CD14-positive monocyte (primary cell): ENCODE measurements at regions not wholly inside any gene's neighbourhood (a gene's known extent, or its start where the extent isn't known, plus 50 kb on each side); places are given as distances from the start of the nearest gene placed in this dataset.

Experiments
- DNase-seq, 3 donors: peaks; one replicate each; pipeline ENCODE4 v3.0.0-alpha.2; 2011 to 2022
- H2AFZ ChIP-seq: 2 replicates; pipeline ENCODE4 v1.6.0; 2012; ENCODE audit warnings: mild to moderate bottlenecking, low read depth, low read length, inconsistent platforms; ENCODE audit not compliant: insufficient read depth, poor library complexity, severe bottlenecking
- H3K27ac ChIP-seq, 2 donors: 1 replicate in 1 of 2; 2 replicates in 1 of 2; pipeline ENCODE4 v1.5.1; 2012 to 2013; ENCODE audit warnings: low read length in 2 of 2, control low read depth in 1 of 2, inconsistent platforms in 1 of 2, low read depth in 1 of 2, mild to moderate bottlenecking in 1 of 2
- H3K27me3 ChIP-seq, 2 donors: one replicate each; pipeline versions ENCODE4 v1.6.0 to v1.6.1; 2011 to 2013; ENCODE audit warnings: low read length in 2 of 2; ENCODE audit not compliant: control insufficient read depth in 2 of 2, insufficient read depth in 2 of 2
- H3K36me3 ChIP-seq, 2 donors: replicated peaks in 1 of 2; 1 replicate in 1 of 2; 2 replicates in 1 of 2; pipeline versions ENCODE4 v1.5.1 to v1.6.1; 2012 to 2013; ENCODE audit warnings: low read length in 2 of 2, control low read depth in 1 of 2, inconsistent platforms in 1 of 2, mild to moderate bottlenecking in 1 of 2; ENCODE audit not compliant: insufficient read depth in 2 of 2, control insufficient read depth in 1 of 2
- H3K4me1 ChIP-seq, 2 donors: 1 replicate in 1 of 2; 2 replicates in 1 of 2; pipeline versions ENCODE4 v1.5.1 to v1.6.1; 2012 to 2013; ENCODE audit warnings: low read length in 2 of 2, control low read depth in 1 of 2, inconsistent platforms in 1 of 2, mild to moderate bottlenecking in 1 of 2, moderate library complexity in 1 of 2; ENCODE audit not compliant: insufficient read depth in 2 of 2, control insufficient read depth in 1 of 2
- H3K4me2 ChIP-seq: replicated peaks from 2 replicates; pipeline ENCODE3; 2012; ENCODE audit warnings: low read length, moderate library complexity, mild to moderate bottlenecking; ENCODE audit not compliant: poor library complexity, severe bottlenecking; ENCODE audit errors: extremely low read depth
- H3K4me3 ChIP-seq, 3 experiments: fragments of 200-600 bp in 1 of 3; sonication (generic) in 1 of 3; replicated peaks in 1 of 3; 1 replicate in 2 of 3; 2 replicates in 1 of 3; pipeline ENCODE4 v1.5.1; 2011 to 2013; ENCODE audit warnings: low read length in 3 of 3, mild to moderate bottlenecking in 3 of 3, control low read depth in 2 of 3, low read depth in 2 of 3, inconsistent platforms in 1 of 3, moderate library complexity in 1 of 3
- H3K79me2 ChIP-seq: 2 replicates; pipeline ENCODE4 v1.6.0; 2012; ENCODE audit warnings: mild to moderate bottlenecking, control low read depth, inconsistent platforms, low read length, moderate library complexity; ENCODE audit not compliant: insufficient read depth
- H3K9ac ChIP-seq: 2 replicates; pipeline ENCODE4 v1.6.0; 2017; ENCODE audit warnings: low read length, mild to moderate bottlenecking; ENCODE audit not compliant: insufficient read depth, poor library complexity, severe bottlenecking
- H3K9me3 ChIP-seq, 2 donors: replicated peaks in 1 of 2; 1 replicate in 1 of 2; 2 replicates in 1 of 2; pipeline versions ENCODE4 v1.5.1 to v1.6.1; 2012 to 2013; ENCODE audit warnings: low read length in 2 of 2, control low read depth in 1 of 2; ENCODE audit not compliant: control insufficient read depth in 1 of 2, insufficient read depth in 1 of 2
- H4K20me1 ChIP-seq: 2 replicates; pipeline ENCODE4 v1.6.0; 2012; ENCODE audit warnings: mild to moderate bottlenecking, low read length, control low read depth, moderate library complexity; ENCODE audit not compliant: insufficient read depth
- H3K27ac Mint-ChIP-seq, 7 donors: one replicate each; pipeline ENCODE4 v1.8.0; 2020; ENCODE audit warnings: mild to moderate bottlenecking in 7 of 7, mixed read lengths in 7 of 7, moderate library complexity in 6 of 7, inconsistent platforms in 2 of 7
- H3K27me3 Mint-ChIP-seq, 3 donors: one replicate each; pipeline ENCODE4 v1.8.0; 2021 to 2022; ENCODE audit warnings: low read depth in 3 of 3, mild to moderate bottlenecking in 3 of 3, mixed read lengths in 3 of 3, moderate library complexity in 3 of 3, inconsistent platforms in 1 of 3
- H3K36me3 Mint-ChIP-seq, 2 donors: one replicate each; pipeline ENCODE4 v1.8.0; 2020; ENCODE audit warnings: mixed read lengths in 2 of 2, inconsistent platforms in 1 of 2, mild to moderate bottlenecking in 1 of 2
- H3K4me1 Mint-ChIP-seq: one replicate; pipeline ENCODE4 v1.8.0; 2020; ENCODE audit warnings: mild to moderate bottlenecking, mixed read lengths
- H3K4me3 Mint-ChIP-seq, 2 donors: one replicate each; pipeline ENCODE4 v1.8.0; 2020; ENCODE audit warnings: mild to moderate bottlenecking in 2 of 2, mixed read lengths in 2 of 2, moderate library complexity in 1 of 2
- H3K9me3 Mint-ChIP-seq, 7 donors: one replicate each; pipeline ENCODE4 v1.8.0; 2020 to 2022; ENCODE audit warnings: mixed read lengths in 7 of 7, mild to moderate bottlenecking in 6 of 7, moderate library complexity in 6 of 7, inconsistent platforms in 2 of 7
- CTCF ChIP-seq: fragments of 200-600 bp; IDR thresholded peaks from one replicate; pipeline ENCODE4 v1.8.0; 2022; ENCODE audit warnings: antibody characterized with exemption, mild to moderate bottlenecking
- WGBS: methylation state at CpG from one replicate; pipeline ENCODE4 v1.1.5; 2013; ENCODE audit warnings: missing lambda C conversion rate; ENCODE audit not compliant: insufficient coverage; 5-methylcytosine and 5-hydroxymethylcytosine counted together
- intact Hi-C, 2 donors: fragments of 100-400 bp; cut with micrococcal nuclease; formaldehyde crosslinking; loops; one replicate each; pipeline versions ENCODE4 v1.15.0 to v1.15.1; 2023

- no peak overlapping the region for H3K4me3 ChIP-seq
- TF ChIP-seq CTCF = no peak
- no peak overlapping the region for H3K27ac ChIP-seq
- no peak overlapping the region for H3K4me2 ChIP-seq
- no peak overlapping the region for H3K27ac Mint-ChIP-seq
- no peak overlapping the region for H3K4me3 Mint-ChIP-seq
- peaks cover 0 to 2% (median 0%) of the 10 kb centered on the region in 7 donors for H3K9me3 Mint-ChIP-seq
- H2AFZ ChIP-seq = no peak overlapping the region
- H3K27me3 Mint-ChIP-seq = no peaks in the 10 kb centered on the region
- H3K4me1 Mint-ChIP-seq = no peaks in the 10 kb centered on the region
- intact Hi-C loops = no loop called here
- 33% methylated on average over 1 of the region's 2 CpGs for WGBS
- H3K27me3 ChIP-seq = no peaks in the 10 kb centered on the region
- no peaks in the 10 kb centered on the region for H4K20me1 ChIP-seq
- H3K9ac ChIP-seq = no peak overlapping the region
- DNase-seq = no peak
- H3K36me3 Mint-ChIP-seq = no peaks in the 10 kb centered on the region
- H3K9me3 ChIP-seq = no peaks in the 10 kb centered on the region
- no peaks in the 10 kb centered on the region for H3K79me2 ChIP-seq
- no peaks in the 10 kb centered on the region for H3K4me1 ChIP-seq
- H3K36me3 ChIP-seq = no peaks in the 10 kb centered on the region
Measured at GRCh38 chr13:62583466-62583865, 1167.8 kb upstream of the PCDH20 start.

- DNase-seq = no peak
- Histone ChIP-seq H3K4me3 (no peak overlapping the region), H3K9me3 (no peaks in the 10 kb centered on the region), H3K27me3 (no peaks in the 10 kb centered on the region), H3K4me1 (no peaks in the 10 kb centered on the region), H3K4me2 (no peak overlapping the region), H3K79me2 (no peaks in the 10 kb centered on the region), H3K36me3 (no peaks in the 10 kb centered on the region), H2AFZ (no peak overlapping the region), H3K9ac (no peak overlapping the region), H4K20me1 (no peaks in the 10 kb centered on the region), H3K27ac (no peak overlapping the region)
- Mint-ChIP-seq H3K4me3 (no peak overlapping the region), H3K36me3 (no peaks in the 10 kb centered on the region), H3K27me3 (no peaks in the 10 kb centered on the region), H3K27ac (no peak overlapping the region), H3K9me3 (peaks cover 0 to 3% (median 0%) of the 10 kb centered on the region in 7 donors), H3K4me1 (no peaks in the 10 kb centered on the region)
- intact Hi-C loops = no loop called here
- TF ChIP-seq CTCF = no peak
Measured at GRCh38 chr13:62578402-62578801, 1162.8 kb upstream of the PCDH20 start.
